DMS 273 (cell line): ENCODE measurements at regions not wholly inside any gene's neighbourhood (a gene's known extent, or its start where the extent isn't known, plus 50 kb on each side); places are given as distances from the start of the nearest gene placed in this dataset.

Source experiments
- DNase-seq: peaks from one replicate; lab custom pipeline; 2025; ENCODE audit not compliant: unreplicated experiment; lab: John Stamatoyannopoulos, UW

GRCh38 chr4:60117726-60118323, 1082.3 kb upstream of the ADGRL3 start:
- DNase-seq: no peak

GRCh38 chr4:60122820-60123219, 1077.3 kb upstream of the ADGRL3 start:
- DNase-seq: no peak

- no peak for DNase-seq
These were observed 1071.2 kb upstream of the ADGRL3 start for GRCh38 chr4:60128888-60129287.

GRCh38 chr4:60129740-60130139, 1070.4 kb upstream of the ADGRL3 start:
- DNase-seq: no peak

DNA sequence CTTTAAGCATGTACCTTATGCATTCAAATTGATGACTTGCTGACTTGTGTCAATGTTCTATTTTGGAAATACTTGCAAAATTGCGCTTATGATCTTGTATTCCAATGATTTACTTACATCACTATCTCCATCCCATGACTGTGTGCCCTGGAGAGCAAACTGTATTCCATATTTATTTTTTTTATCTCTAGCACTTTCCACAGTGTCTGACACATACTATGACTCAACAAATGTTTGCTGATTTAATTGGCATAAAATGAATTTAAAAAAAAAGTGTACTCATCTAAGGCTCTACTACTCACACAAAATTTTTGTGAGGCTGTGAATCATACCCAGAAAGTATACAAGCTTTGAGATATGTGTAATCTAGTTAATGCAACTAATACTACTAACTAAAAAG, 1066.8 kb upstream of the ADGRL3 start:
- DNase-seq: no peak

DNA sequence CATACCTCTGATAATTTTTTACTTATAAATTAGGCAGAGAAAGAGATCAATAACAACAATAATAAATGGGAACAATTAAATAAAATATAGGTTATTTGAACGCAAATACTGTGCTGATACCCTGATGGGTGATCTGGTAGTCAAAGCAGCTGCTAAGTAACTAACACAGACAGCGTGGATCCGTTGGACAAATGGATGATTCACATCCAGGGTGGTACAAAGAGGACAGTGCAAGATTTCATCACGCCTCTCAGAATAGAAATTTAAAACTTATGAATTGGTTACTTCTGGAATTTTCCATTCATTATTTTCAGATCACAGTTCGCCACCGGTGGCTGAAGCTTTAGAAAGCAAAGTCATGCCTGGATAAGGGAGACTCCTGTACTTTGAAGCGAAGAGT, 1066.0 kb upstream of the ADGRL3 start:
- no peak for DNase-seq

DNA sequence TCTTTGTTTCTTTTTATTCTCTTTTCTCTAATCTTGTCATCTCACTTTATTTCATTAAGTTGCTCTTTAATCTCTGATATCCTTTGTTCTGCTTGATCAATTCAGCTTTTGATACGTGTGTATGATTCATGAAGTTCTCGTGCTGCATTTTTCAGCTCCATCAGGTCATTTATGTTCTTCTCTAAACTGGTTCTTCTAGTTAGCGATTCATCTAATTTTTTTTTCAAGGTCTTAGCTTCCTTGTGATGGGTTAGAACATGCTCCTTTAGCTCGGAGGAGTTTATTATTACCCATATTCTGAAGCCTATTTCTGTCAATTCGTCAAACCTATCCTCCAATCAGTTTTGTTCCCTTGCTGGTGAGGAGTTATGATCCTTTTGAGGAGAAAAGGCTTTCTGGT, 1045.0 kb upstream of the ADGRL3 start:
- no peak for DNase-seq

DNA sequence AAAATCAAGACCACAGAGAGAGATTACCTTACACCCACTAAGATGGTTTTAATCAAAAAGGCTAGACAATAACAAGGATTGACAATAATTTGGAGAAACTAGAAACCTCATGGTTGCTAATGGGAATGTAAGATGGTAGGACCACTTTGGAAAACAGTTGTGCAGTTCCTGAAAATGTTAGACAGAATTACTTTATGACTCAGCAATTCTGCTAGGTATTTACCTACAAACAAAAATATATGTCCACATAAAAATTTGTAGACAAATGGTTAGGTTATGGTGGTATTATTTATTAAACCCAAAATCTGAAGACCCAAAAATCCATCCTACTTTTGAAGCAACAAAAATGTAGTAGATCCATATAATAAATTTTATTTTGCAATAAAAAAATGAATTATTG, 1027.0 kb upstream of the ADGRL3 start:
- no peak for DNase-seq

GRCh38 chr4:60173718-60174117, 1026.4 kb upstream of the ADGRL3 start:
- DNase-seq: no peak

- no peak for DNase-seq
These were observed 1024.9 kb upstream of the ADGRL3 start for GRCh38 chr4:60175241-60175640.

GRCh38 chr4:60187428-60187827, 1012.7 kb upstream of the ADGRL3 start:
- no peak for DNase-seq

DNA sequence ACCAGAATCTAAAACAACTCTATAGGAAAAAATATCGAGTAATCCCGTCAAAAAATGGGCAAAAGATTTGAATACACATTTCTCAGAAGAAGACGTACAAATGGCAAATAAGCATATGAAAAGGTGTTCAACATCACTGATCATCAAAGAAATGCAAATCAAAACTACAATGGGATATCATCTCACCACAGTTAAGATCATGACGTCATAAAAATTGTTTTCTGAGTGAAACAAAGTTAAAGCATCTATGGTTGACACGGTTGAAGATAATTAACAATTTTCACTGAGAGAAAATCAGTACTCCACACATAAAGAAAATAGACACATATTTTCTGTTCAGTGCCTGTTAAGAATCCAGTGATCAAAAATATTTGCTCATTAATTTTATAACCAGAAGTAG, 1010.8 kb upstream of the ADGRL3 start:
- no peak for DNase-seq

DNA sequence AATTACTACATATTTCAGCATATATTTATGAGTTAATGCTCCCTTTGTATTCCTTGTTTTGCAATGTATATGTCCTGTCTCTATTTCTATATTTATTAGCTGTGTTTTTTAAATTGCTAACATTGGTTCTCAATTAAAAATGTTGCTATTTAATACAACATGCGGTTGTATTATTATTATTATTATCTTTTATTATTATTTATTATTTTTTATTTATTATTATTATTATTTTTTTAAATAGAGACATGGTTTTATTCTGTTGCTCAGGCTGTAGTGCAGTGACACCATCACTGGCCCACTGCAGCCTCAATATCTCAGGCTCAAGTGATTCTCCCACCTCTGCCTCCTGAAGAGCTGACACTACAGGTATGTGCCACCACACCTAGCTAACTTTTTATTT, 1005.9 kb upstream of the ADGRL3 start:
- DNase-seq: no peak

- DNase-seq: no peak
These were observed 1004.9 kb upstream of the ADGRL3 start for GRCh38 chr4:60195256-60195655.

GRCh38 chr4:60201052-60201673, 999.0 kb upstream of the ADGRL3 start:
- DNase-seq: peak; percentile 70

- DNase-seq: no peak
These were observed 990.5 kb upstream of the ADGRL3 start for GRCh38 chr4:60209588-60209987.

GRCh38 chr4:60215906-60216305, 984.2 kb upstream of the ADGRL3 start:
- DNase-seq: no peak

DNA sequence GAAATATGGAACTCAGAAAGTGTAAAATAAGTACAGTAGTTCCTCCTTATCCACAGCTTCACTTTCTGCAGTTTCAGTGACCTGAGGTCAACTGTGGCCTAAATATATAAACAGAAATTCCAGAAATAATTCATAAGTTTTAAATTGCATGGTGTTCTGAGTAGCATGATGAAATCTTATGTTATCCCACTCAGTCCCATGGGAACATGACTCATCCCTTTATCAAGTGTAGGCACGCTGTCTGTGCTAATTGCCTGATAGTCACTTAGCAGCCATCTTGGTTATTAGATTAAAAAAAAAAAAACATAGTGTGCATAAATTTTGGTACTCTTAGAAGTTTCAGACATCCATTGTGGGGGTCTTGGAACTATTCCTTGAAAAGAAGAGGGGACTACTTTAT, 983.4 kb upstream of the ADGRL3 start:
- DNase-seq: peak; percentile 5

DNA sequence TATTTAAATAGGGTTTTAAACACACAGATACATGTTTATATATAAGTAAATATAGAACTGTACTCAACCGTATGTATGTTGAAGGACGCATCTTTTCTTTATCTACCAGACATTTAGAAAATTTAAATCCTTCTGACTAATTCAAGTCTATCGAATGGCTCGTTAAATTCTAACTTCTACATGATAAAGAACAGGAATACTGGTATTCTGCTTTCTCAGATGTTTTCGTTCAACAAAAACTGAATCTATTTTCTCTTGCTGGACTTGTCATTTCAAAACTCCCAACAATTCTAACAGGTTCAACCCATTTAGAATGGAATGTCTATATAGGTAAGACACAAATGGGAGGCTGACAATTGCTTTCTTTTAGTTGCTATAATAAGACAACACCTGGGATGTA, 978.3 kb upstream of the ADGRL3 start:
- no peak for DNase-seq

- no peak for DNase-seq
These were observed 976.8 kb upstream of the ADGRL3 start for GRCh38 chr4:60223208-60223923.

- no peak for DNase-seq
These were observed 958.3 kb upstream of the ADGRL3 start for GRCh38 chr4:60241866-60242265.

DNA sequence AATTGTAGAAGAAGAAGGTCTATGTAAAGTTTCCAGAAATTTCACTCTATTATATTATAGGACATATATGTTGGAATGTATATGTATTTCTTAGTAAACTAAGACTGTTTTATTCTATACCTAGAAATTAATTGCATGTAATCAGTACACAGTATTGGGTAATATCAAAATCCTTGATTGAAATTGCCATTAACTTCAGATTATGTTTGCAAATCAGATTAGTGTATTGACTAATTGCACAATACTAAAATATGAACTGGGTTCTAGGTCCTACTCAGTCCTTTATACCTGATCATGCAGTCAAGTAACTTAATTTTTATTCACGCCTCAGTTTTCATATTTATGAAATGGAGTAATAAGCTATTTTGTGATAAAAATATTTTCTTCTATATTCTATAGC, 950.3 kb upstream of the ADGRL3 start:
- no peak for DNase-seq

- DNase-seq: no peak
These were observed 949.5 kb upstream of the ADGRL3 start for GRCh38 chr4:60250657-60251056.
